ENCODE measurements at regions not wholly inside any gene's neighbourhood (a gene's known extent, or its start where the extent isn't known, plus 50 kb on each side); places are given as distances from the start of the nearest gene placed in this dataset.

GRCh38 chr7:85306115-85306514 is 119.3 kb upstream of the SEMA3D start:
- TF ChIP-seq CTCF (IDR thresholded peaks at IDR 0.05) (no peak), EP300 (IDR thresholded peaks at IDR 0.05) (no peak)
